ENCODE measurements at regions not wholly inside any gene's neighbourhood (a gene's known extent, or its start where the extent isn't known, plus 50 kb on each side); places are given as distances from the start of the nearest gene placed in this dataset.

- ATAC-seq (ENCODE audit: insufficient number of reproducible peaks, low FRiP score, low read depth) (no peak), DNase-seq (ENCODE audit: low spot score) (no peak)
- Histone ChIP-seq H3K9me3 (peaks cover 12% of the 10 kb centered on the region), H3K36me3 (no peaks in the 10 kb centered on the region), H3K4me3 (no peak overlapping the region), H3K27me3 (replicated peaks; ENCODE audit: insufficient read depth) (no peaks in the 10 kb centered on the region), H3K27ac (no peak overlapping the region), H3K4me1 (ENCODE audit: control insufficient read depth in 1 of 2, low read depth in 2 of 2) (no peaks in the 10 kb centered on the region)
- TF ChIP-seq, protein P1, sequence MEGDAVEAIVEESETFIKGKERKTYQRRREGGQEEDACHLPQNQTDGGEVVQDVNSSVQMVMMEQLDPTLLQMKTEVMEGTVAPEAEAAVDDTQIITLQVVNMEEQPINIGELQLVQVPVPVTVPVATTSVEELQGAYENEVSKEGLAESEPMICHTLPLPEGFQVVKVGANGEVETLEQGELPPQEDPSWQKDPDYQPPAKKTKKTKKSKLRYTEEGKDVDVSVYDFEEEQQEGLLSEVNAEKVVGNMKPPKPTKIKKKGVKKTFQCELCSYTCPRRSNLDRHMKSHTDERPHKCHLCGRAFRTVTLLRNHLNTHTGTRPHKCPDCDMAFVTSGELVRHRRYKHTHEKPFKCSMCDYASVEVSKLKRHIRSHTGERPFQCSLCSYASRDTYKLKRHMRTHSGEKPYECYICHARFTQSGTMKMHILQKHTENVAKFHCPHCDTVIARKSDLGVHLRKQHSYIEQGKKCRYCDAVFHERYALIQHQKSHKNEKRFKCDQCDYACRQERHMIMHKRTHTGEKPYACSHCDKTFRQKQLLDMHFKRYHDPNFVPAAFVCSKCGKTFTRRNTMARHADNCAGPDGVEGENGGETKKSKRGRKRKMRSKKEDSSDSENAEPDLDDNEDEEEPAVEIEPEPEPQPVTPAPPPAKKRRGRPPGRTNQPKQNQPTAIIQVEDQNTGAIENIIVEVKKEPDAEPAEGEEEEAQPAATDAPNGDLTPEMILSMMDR (IDR thresholded peaks at IDR 0.05) = no peak
These were observed 173.2 kb downstream of the VEGFA start for GRCh38 chr6:43943099-43943766.

DNA sequence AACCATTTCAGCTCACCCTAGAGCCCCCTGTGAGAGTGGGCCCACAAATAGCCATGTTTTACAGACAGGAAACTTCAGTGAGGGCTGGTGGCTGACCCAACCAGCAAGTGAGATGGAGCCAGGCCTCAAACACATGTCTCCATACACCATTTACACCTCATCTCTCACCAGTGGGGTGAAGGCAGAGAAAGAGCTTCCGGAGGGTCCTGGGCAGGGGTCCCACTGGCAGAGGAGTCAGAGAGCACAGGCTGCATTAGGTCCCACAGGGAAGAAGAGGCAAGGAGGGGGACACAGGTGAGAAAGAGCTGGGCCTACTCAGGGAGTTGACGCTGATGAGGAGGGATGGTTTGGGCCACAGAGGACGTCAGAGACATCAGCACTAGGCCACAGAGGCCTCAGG, 172.6 kb downstream of the VEGFA start:
- no peak for ATAC-seq (ENCODE audit: insufficient number of reproducible peaks, low FRiP score, low read depth)
- peaks cover 12% of the 10 kb centered on the region for H3K9me3 ChIP-seq
- no peaks in the 10 kb centered on the region for H3K36me3 ChIP-seq
- H3K27ac ChIP-seq = no peak overlapping the region
- no peaks in the 10 kb centered on the region for H3K4me1 ChIP-seq (ENCODE audit: control insufficient read depth in 1 of 2, low read depth in 2 of 2)
- no peaks in the 10 kb centered on the region for H3K27me3 ChIP-seq (replicated peaks; ENCODE audit: insufficient read depth)
- TF ChIP-seq, protein P1 (IDR thresholded peaks at IDR 0.05) = no peak
- no peak for DNase-seq (ENCODE audit: low spot score)
- H3K4me3 ChIP-seq = no peak overlapping the region

DNA sequence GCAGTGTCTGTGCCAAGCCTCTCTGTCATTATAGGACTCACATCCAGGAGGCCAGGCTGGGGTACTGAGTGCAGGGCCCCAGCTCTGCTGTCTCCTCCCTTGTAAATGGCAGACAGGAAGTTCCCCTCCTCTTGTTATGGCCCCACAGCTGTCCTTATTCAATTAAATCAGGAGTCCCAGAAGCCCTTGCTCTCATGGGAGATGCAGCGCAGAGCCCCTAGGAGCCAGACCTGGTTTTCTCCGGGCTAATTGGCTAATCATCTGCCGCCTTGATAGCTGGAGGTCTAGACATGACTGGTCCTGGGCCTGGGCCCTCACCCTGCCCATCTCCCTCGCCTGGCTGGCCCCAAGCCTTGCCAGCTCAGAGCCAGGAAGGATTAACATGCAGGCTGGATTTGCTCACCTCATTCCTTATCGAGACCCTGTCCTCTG, 172.0 kb downstream of the VEGFA start:
- no peak for DNase-seq (ENCODE audit: low spot score)

GRCh38 chr6:43941174-43941573, 171.2 kb downstream of the VEGFA start:
- DNase-seq (ENCODE audit: low spot score) (no peak), ATAC-seq (ENCODE audit: insufficient number of reproducible peaks, low FRiP score, low read depth) (no peak)
- TF ChIP-seq, protein P1 (IDR thresholded peaks at IDR 0.05) = no peak
- no peak overlapping the region for H3K4me3 ChIP-seq
- H3K27me3 ChIP-seq (replicated peaks; ENCODE audit: insufficient read depth) = no peaks in the 10 kb centered on the region
- H3K4me1 ChIP-seq (ENCODE audit: control insufficient read depth in 1 of 2, low read depth in 2 of 2) = no peaks in the 10 kb centered on the region
- H3K9me3 ChIP-seq = peaks cover 12% of the 10 kb centered on the region
- no peak overlapping the region for H3K27ac ChIP-seq
- no peaks in the 10 kb centered on the region for H3K36me3 ChIP-seq

More for the DNA sequence above, 172.0 kb downstream of the VEGFA start:
- no peak overlapping the region for H3K27ac ChIP-seq
- no peak for ATAC-seq (ENCODE audit: insufficient number of reproducible peaks, low FRiP score, low read depth)
- H3K4me1 ChIP-seq (ENCODE audit: control insufficient read depth in 1 of 2, low read depth in 2 of 2) = no peaks in the 10 kb centered on the region
- H3K27me3 ChIP-seq (replicated peaks; ENCODE audit: insufficient read depth) = no peaks in the 10 kb centered on the region
- TF ChIP-seq, protein P1 (IDR thresholded peaks at IDR 0.05) = no peak
- H3K36me3 ChIP-seq = no peaks in the 10 kb centered on the region
- H3K9me3 ChIP-seq = peaks cover 12% of the 10 kb centered on the region
- no peak overlapping the region for H3K4me3 ChIP-seq

GRCh38 chr6:43940393-43941087, 170.5 kb downstream of the VEGFA start:
- H3K27ac ChIP-seq = no peak overlapping the region
- no peaks in the 10 kb centered on the region for H3K27me3 ChIP-seq (replicated peaks; ENCODE audit: insufficient read depth)
- no peak for ATAC-seq (ENCODE audit: insufficient number of reproducible peaks, low FRiP score, low read depth)
- no peaks in the 10 kb centered on the region for H3K36me3 ChIP-seq
- TF ChIP-seq, protein P1 (IDR thresholded peaks at IDR 0.05) = no peak
- no peak overlapping the region for H3K4me3 ChIP-seq
- no peaks in the 10 kb centered on the region for H3K4me1 ChIP-seq (ENCODE audit: control insufficient read depth in 1 of 2, low read depth in 2 of 2)
- peaks cover 9% of the 10 kb centered on the region for H3K9me3 ChIP-seq
- DNase-seq (ENCODE audit: low spot score) = no peak
